Parathyroid adenoma (tissue), 2 donors: ENCODE measurements at regions not wholly inside any gene's neighbourhood (a gene's known extent, or its start where the extent isn't known, plus 50 kb on each side); places are given as distances from the start of the nearest gene placed in this dataset.

ENCODE experiments used
- H2AFZ ChIP-seq: fragments of 300-600 bp; sonication (generic); one replicate; pipeline ENCODE4 v1.7.0; 2017; ENCODE audit warnings: antibody characterized with exemption, mild to moderate bottlenecking
- H3K27ac ChIP-seq: fragments of 300-600 bp; sonication (generic); one replicate; pipeline ENCODE4 v1.7.0; 2017
- H3K27me3 ChIP-seq: fragments of 300-600 bp; sonication (generic); one replicate; pipeline ENCODE4 v1.7.0; 2017; ENCODE audit warnings: low read length; ENCODE audit not compliant: control insufficient read depth, insufficient read depth
- H3K36me3 ChIP-seq: fragments of 300-600 bp; sonication (generic); one replicate; pipeline ENCODE4 v1.7.0; 2017; ENCODE audit warnings: low read length; ENCODE audit not compliant: control insufficient read depth, insufficient read depth
- H3K4me1 ChIP-seq: fragments of 300-600 bp; sonication (generic); one replicate; pipeline ENCODE4 v1.7.0; 2017; ENCODE audit warnings: control low read depth
- H3K4me2 ChIP-seq: fragments of 300-600 bp; sonication (generic); one replicate; pipeline ENCODE4 v1.7.0; 2017; ENCODE audit warnings: low read length
- H3K4me3 ChIP-seq: fragments of 300-600 bp; sonication (generic); one replicate; pipeline ENCODE4 v1.7.0; 2017; ENCODE audit warnings: low read depth, low read length
- H3K79me2 ChIP-seq: fragments of 300-600 bp; sonication (generic); one replicate; pipeline ENCODE4 v1.7.0; 2017; ENCODE audit warnings: control low read depth
- H3K9ac ChIP-seq: fragments of 300-600 bp; sonication (generic); one replicate; pipeline ENCODE4 v1.7.0; 2017; ENCODE audit warnings: mild to moderate bottlenecking
- H3K9me3 ChIP-seq: fragments of 300-600 bp; sonication (generic); one replicate; pipeline ENCODE4 v1.7.0; 2017; ENCODE audit warnings: low read length; ENCODE audit not compliant: control insufficient read depth
- TF ChIP-seq, protein P1 (sequence below): fragments of 300-600 bp; sonication (generic); IDR thresholded peaks from one replicate; pipeline ENCODE4 v1.7.0; 2017; ENCODE audit warnings: antibody characterized with exemption, mild to moderate bottlenecking
- donor health status: primary hyperparathyroidism.

- no peak overlapping the region for H3K9ac ChIP-seq
- no peak overlapping the region for H3K4me3 ChIP-seq
- H2AFZ ChIP-seq: no peak overlapping the region
- no peaks in the 10 kb centered on the region for H3K9me3 ChIP-seq
- no peaks in the 10 kb centered on the region for H3K4me1 ChIP-seq
- H3K79me2 ChIP-seq: no peaks in the 10 kb centered on the region
- no peak overlapping the region for H3K27ac ChIP-seq
- TF ChIP-seq, protein P1, sequence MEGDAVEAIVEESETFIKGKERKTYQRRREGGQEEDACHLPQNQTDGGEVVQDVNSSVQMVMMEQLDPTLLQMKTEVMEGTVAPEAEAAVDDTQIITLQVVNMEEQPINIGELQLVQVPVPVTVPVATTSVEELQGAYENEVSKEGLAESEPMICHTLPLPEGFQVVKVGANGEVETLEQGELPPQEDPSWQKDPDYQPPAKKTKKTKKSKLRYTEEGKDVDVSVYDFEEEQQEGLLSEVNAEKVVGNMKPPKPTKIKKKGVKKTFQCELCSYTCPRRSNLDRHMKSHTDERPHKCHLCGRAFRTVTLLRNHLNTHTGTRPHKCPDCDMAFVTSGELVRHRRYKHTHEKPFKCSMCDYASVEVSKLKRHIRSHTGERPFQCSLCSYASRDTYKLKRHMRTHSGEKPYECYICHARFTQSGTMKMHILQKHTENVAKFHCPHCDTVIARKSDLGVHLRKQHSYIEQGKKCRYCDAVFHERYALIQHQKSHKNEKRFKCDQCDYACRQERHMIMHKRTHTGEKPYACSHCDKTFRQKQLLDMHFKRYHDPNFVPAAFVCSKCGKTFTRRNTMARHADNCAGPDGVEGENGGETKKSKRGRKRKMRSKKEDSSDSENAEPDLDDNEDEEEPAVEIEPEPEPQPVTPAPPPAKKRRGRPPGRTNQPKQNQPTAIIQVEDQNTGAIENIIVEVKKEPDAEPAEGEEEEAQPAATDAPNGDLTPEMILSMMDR: no peak
- no peaks in the 10 kb centered on the region for H3K36me3 ChIP-seq
- H3K4me2 ChIP-seq: no peak overlapping the region
- H3K27me3 ChIP-seq: no peaks in the 10 kb centered on the region
Observed at GRCh38 chr12:30263434-30263833, 432.2 kb downstream of the IPO8 start.

- no peaks in the 10 kb centered on the region for H3K9me3 ChIP-seq
- no peaks in the 10 kb centered on the region for H3K4me1 ChIP-seq
- no peak overlapping the region for H3K9ac ChIP-seq
- no peak overlapping the region for H3K4me3 ChIP-seq
- no peak overlapping the region for H2AFZ ChIP-seq
- no peaks in the 10 kb centered on the region for H3K27me3 ChIP-seq
- no peak overlapping the region for H3K4me2 ChIP-seq
- TF ChIP-seq, protein P1: no peak
- H3K36me3 ChIP-seq: no peaks in the 10 kb centered on the region
- no peak overlapping the region for H3K27ac ChIP-seq
- no peaks in the 10 kb centered on the region for H3K79me2 ChIP-seq
Observed at GRCh38 chr12:30257618-30258017, 438.1 kb downstream of the IPO8 start.

GRCh38 chr12:30251546-30251945 is 444.1 kb downstream of the IPO8 start:
- Histone ChIP-seq H3K4me2 (no peak overlapping the region), H3K9ac (no peak overlapping the region), H3K36me3 (no peaks in the 10 kb centered on the region), H3K4me3 (no peak overlapping the region), H3K4me1 (no peaks in the 10 kb centered on the region), H3K9me3 (no peaks in the 10 kb centered on the region), H3K27ac (no peak overlapping the region), H3K27me3 (no peaks in the 10 kb centered on the region), H3K79me2 (no peaks in the 10 kb centered on the region), H2AFZ (no peak overlapping the region)
- TF ChIP-seq, protein P1: no peak

GRCh38 chr12:30243426-30243825 is 452.2 kb downstream of the IPO8 start:
- H3K4me3 ChIP-seq: no peak overlapping the region
- H3K4me2 ChIP-seq: no peak overlapping the region
- TF ChIP-seq, protein P1: no peak
- H2AFZ ChIP-seq: no peak overlapping the region
- no peaks in the 10 kb centered on the region for H3K9me3 ChIP-seq
- H3K27me3 ChIP-seq: no peaks in the 10 kb centered on the region
- H3K4me1 ChIP-seq: no peaks in the 10 kb centered on the region
- H3K27ac ChIP-seq: no peak overlapping the region
- H3K36me3 ChIP-seq: no peaks in the 10 kb centered on the region
- no peak overlapping the region for H3K9ac ChIP-seq
- H3K79me2 ChIP-seq: no peaks in the 10 kb centered on the region

DNA sequence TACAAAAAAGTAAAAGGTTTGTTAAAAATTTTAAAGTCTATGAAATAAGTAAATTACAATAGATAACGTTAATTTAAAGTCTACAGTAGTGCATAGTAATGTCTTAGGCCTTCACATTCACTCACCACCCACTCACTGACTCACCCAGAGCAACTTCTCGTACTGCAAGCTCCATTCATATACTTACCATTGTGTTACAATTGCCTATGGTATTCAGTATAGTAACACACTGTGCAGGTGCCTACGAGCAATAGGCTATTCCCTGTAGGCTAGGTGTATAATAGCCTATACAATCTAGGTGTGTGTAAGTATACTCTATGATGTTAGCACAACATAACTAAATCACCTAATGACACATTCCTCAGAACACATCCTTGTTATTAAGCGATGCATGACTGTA is 435.3 kb upstream of the TMTC1 start:
- no peak overlapping the region for H3K9ac ChIP-seq
- H3K27ac ChIP-seq: no peak overlapping the region
- H3K4me1 ChIP-seq: no peaks in the 10 kb centered on the region
- H3K36me3 ChIP-seq: no peaks in the 10 kb centered on the region
- H3K9me3 ChIP-seq: peaks cover 4% of the 10 kb centered on the region
- no peak overlapping the region for H3K4me3 ChIP-seq
- H3K27me3 ChIP-seq: no peaks in the 10 kb centered on the region
- H3K4me2 ChIP-seq: no peak overlapping the region
- H2AFZ ChIP-seq: no peak overlapping the region
- TF ChIP-seq, protein P1: no peak
- no peaks in the 10 kb centered on the region for H3K79me2 ChIP-seq
